CD4-positive, alpha-beta T cell treated with Interleukin-17A for 1 hour (primary cell): ENCODE measurements at regions not wholly inside any gene's neighbourhood (a gene's known extent, or its start where the extent isn't known, plus 50 kb on each side); places are given as distances from the start of the nearest gene placed in this dataset.

ENCODE experiments used
- DNase-seq: peaks from one replicate; pipeline ENCODE4 v3.0.0-alpha.2; 2020

DNA sequence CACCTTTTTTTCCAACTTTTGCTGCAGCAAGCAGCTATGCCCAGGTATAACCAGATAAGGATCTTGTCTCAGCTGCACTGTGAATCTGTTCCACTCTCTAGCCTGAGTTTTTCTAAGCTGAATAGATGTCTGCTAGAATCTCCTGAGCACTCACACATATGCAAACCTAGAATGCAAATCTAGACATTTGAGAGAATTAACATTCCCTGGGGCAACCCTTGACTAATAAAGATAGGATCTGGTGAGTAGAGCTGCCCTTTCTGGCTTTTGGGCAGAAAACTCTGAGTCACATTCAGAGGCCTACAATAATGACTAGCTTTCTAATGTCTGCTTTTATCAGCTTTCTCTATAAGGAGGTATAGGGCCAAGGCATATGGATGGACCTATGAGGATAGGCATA is 61.4 kb upstream of the BARHL2 start:
- DNase-seq: no peak

DNA sequence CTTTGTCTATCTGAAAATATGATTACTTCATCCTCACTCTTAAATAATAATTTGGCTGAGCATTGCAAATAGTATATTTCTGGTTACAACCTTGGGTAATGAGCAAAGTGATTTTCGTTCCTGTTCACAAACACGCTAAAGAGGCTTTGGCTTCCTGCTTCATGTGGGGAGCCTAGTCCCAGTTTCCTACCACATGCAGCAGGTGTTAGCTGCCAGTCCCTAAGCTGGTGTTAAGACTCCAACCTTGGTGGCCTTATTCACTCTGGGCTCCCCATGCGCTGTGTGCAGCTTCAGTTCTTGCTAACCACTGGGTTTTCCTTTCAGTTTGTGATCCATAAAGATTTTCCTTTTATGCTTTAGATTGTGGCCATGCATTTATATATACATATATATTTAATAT is 56.7 kb upstream of the BARHL2 start:
- no peak for DNase-seq

DNA sequence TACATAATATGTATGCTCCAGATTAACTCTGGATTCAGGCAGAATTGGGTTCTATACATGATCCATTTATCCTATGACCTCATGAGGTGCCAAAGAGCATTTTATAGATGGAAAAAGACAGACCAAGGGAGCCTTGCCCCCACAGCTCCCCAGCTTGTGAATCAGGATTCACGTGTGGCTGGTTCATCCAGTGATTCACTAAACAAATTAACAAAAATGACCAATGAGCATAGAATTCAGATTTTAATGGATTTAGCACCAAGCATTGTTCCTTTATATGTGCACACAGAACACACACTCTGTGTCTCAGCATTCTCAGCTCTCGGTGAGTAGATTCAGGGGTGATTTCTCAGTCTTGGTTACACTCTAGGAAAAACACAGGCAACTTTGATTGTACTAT is 51.7 kb upstream of the BARHL2 start:
- DNase-seq: no peak

DNA sequence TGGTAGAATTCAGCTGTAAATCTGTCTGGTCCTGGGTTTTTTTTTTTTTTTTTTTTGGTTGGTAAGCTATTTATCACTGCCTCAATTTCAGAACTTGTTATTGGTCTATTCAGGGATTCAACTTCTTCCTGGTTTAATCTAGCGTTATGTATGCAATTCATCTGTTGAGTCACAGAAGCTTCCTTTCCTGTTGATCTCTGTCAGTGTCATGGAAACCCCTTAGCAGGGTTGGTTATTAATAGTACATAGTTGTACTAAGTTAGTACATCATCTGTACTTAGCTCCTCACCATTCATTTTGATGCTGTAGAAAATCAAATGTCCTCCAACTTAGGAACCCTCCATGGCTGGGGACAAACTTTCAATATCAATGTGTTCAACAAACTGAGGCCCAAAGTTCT is 51.0 kb upstream of the BARHL2 start:
- no peak for DNase-seq
